H9 (cell line): ENCODE measurements at regions not wholly inside any gene's neighbourhood (a gene's known extent, or its start where the extent isn't known, plus 50 kb on each side); places are given as distances from the start of the nearest gene placed in this dataset.

Experiments used
- DNase-seq: peaks from one replicate; pipeline ENCODE4 v3.0.0-alpha.2; 2017
- H2AFZ ChIP-seq: one replicate; pipeline ENCODE4 v1.6.1; 2013; ENCODE audit warnings: mild to moderate bottlenecking, low read length, control low read depth, moderate library complexity
- H2AK5ac ChIP-seq: 2 replicates; pipeline ENCODE4 v1.6.1; 2013; ENCODE audit warnings: low read length, control low read depth, mixed read lengths; ENCODE audit not compliant: insufficient read length
- H2BK120ac ChIP-seq: one replicate; pipeline ENCODE4 v1.6.1; 2013; ENCODE audit warnings: low read depth, mild to moderate bottlenecking, low read length, control low read depth, inconsistent platforms; ENCODE audit not compliant: poor library complexity, severe bottlenecking
- H2BK12ac ChIP-seq: 2 replicates; pipeline ENCODE4 v1.6.1; 2013; ENCODE audit warnings: low read length, control low read depth, mixed read lengths, low read depth; ENCODE audit not compliant: insufficient read length
- H2BK15ac ChIP-seq: 2 replicates; pipeline ENCODE4 v1.6.1; 2013; ENCODE audit warnings: low read depth, low read length, control low read depth
- H2BK20ac ChIP-seq: one replicate; pipeline ENCODE4 v1.6.1; 2013; ENCODE audit warnings: low read depth, mild to moderate bottlenecking, low read length, control low read depth, inconsistent platforms; ENCODE audit not compliant: poor library complexity, severe bottlenecking
- H2BK5ac ChIP-seq: 2 replicates; pipeline ENCODE4 v1.6.1; 2013; ENCODE audit warnings: low read length, control low read depth, mixed read lengths; ENCODE audit not compliant: insufficient read length
- H3K14ac ChIP-seq: 2 replicates; pipeline ENCODE4 v1.6.1; 2013; ENCODE audit warnings: low read length, control low read depth; ENCODE audit not compliant: insufficient read depth
- H3K18ac ChIP-seq: 2 replicates; pipeline ENCODE4 v1.6.1; 2013; ENCODE audit warnings: low read depth, mild to moderate bottlenecking, mixed read lengths, low read length, control low read depth; ENCODE audit not compliant: insufficient read length
- H3K23ac ChIP-seq: 2 replicates; pipeline ENCODE4 v1.6.1; 2013; ENCODE audit warnings: low read length, control low read depth, mixed read lengths, low read depth; ENCODE audit not compliant: insufficient read length
- H3K23me2 ChIP-seq: 2 replicates; pipeline ENCODE4 v1.6.1; 2013; ENCODE audit warnings: low read depth, mild to moderate bottlenecking, mixed read lengths, low read length, control low read depth; ENCODE audit not compliant: insufficient read length, poor library complexity, severe bottlenecking
- H3K27ac ChIP-seq: 2 replicates; pipeline ENCODE4 v1.5.1; 2013; ENCODE audit warnings: low read length, control low read depth, mixed read lengths, low read depth; ENCODE audit not compliant: insufficient read length
- H3K27me3 ChIP-seq: 2 replicates; pipeline ENCODE4 v1.6.1; 2013; ENCODE audit warnings: low read length, control low read depth, inconsistent platforms; ENCODE audit not compliant: insufficient read depth
- H3K4ac ChIP-seq: 2 replicates; pipeline ENCODE4 v1.6.1; 2013; ENCODE audit warnings: low read depth, mild to moderate bottlenecking, control low read depth, inconsistent platforms, low read length, moderate library complexity
- H3K4me1 ChIP-seq: 2 replicates; pipeline ENCODE4 v1.6.1; 2013; ENCODE audit warnings: low read length, control low read depth, inconsistent platforms; ENCODE audit not compliant: insufficient read depth
- H3K4me2 ChIP-seq: 2 replicates; pipeline ENCODE4 v1.6.1; 2013; ENCODE audit warnings: low read length, control low read depth, mixed read lengths; ENCODE audit not compliant: insufficient read length, insufficient read depth
- H3K56ac ChIP-seq: 2 replicates; pipeline ENCODE4 v1.6.1; 2013; ENCODE audit warnings: low read depth, mild to moderate bottlenecking, mixed read lengths, low read length, control low read depth; ENCODE audit not compliant: insufficient read length
- H3K79me1 ChIP-seq: 2 replicates; pipeline ENCODE4 v1.6.1; 2013; ENCODE audit warnings: low read depth, mild to moderate bottlenecking, moderate library complexity, low read length, control low read depth, inconsistent platforms; ENCODE audit not compliant: insufficient read depth, poor library complexity, severe bottlenecking
- H3K79me2 ChIP-seq: 2 replicates; pipeline ENCODE4 v1.6.1; 2013; ENCODE audit warnings: low read length, control low read depth, inconsistent platforms; ENCODE audit not compliant: insufficient read depth
- H3K9ac ChIP-seq: 2 replicates; pipeline ENCODE4 v1.6.1; 2013; ENCODE audit warnings: low read length, control low read depth, mixed read lengths; ENCODE audit not compliant: insufficient read length; ENCODE audit errors: extremely low read depth
- H3K9me3 ChIP-seq: one replicate; pipeline ENCODE4 v1.6.1; 2013; ENCODE audit warnings: low read depth, low read length, inconsistent platforms; ENCODE audit not compliant: control insufficient read depth
- H3T11ph ChIP-seq: one replicate; pipeline ENCODE4 v1.6.1; 2013; ENCODE audit warnings: mild to moderate bottlenecking, low read length, control low read depth, inconsistent platforms
- H4K20me1 ChIP-seq: one replicate; pipeline ENCODE4 v1.6.1; 2013; ENCODE audit not compliant: control insufficient read depth, insufficient read length, insufficient read depth
- H4K5ac ChIP-seq: 2 replicates; pipeline ENCODE4 v1.6.1; 2013; ENCODE audit warnings: low read depth, mild to moderate bottlenecking, mixed read lengths, low read length, control low read depth; ENCODE audit not compliant: insufficient read length
- H4K8ac ChIP-seq: replicated peaks from 2 replicates; pipeline ENCODE4 v1.6.1; 2013; ENCODE audit warnings: low read length, control low read depth, mixed read lengths, low read depth; ENCODE audit not compliant: insufficient read length
- H4K91ac ChIP-seq: 2 replicates; pipeline ENCODE4 v1.6.1; 2013; ENCODE audit warnings: low read depth, mild to moderate bottlenecking, moderate library complexity, mixed read lengths, low read length, control low read depth; ENCODE audit not compliant: insufficient read length
- H3K27ac Mint-ChIP-seq, 3 experiments: 2 replicates in 2 of 3; 3 replicates in 1 of 3; pipeline ENCODE4 v1.8.0; 2020 to 2021; ENCODE audit warnings: mixed read lengths in 3 of 3, mild to moderate bottlenecking in 1 of 3, moderate library complexity in 1 of 3
- H3K27me3 Mint-ChIP-seq: 2 replicates; pipeline ENCODE4 v1.8.0; 2021; ENCODE audit warnings: low read depth, mild to moderate bottlenecking, moderate library complexity, mixed read lengths
- H3K36me3 Mint-ChIP-seq, 3 experiments: 2 replicates in 2 of 3; 3 replicates in 1 of 3; pipeline ENCODE4 v1.8.0; 2020 to 2021; ENCODE audit warnings: low read depth in 3 of 3, mixed read lengths in 3 of 3; ENCODE audit not compliant: insufficient read depth in 1 of 3
- H3K4me1 Mint-ChIP-seq, 2 experiments: 2 replicates each; pipeline ENCODE4 v1.8.0; 2020; ENCODE audit warnings: mixed read lengths in 2 of 2
- H3K4me3 Mint-ChIP-seq, 2 experiments: 2 replicates in 1 of 2; 3 replicates in 1 of 2; pipeline ENCODE4 v1.8.0; 2020 to 2021; ENCODE audit warnings: mild to moderate bottlenecking in 2 of 2, mixed read lengths in 2 of 2, moderate library complexity in 1 of 2
- H3K9me3 Mint-ChIP-seq, 2 experiments: 2 replicates in 1 of 2; 3 replicates in 1 of 2; pipeline ENCODE4 v1.8.0; 2020; ENCODE audit warnings: mild to moderate bottlenecking in 2 of 2, mixed read lengths in 2 of 2, moderate library complexity in 1 of 2
- whole genome bisulfite sequencing: extraction: QIAGEN DNeasy Blood & Tissue Kit; methylation state at CpG from one replicate; pipeline ENCODE4 v1.1.7; 2013; ENCODE audit warnings: missing lambda C conversion rate, low lambda C conversion rate, mixed read lengths; ENCODE audit not compliant: insufficient read length; ENCODE audit errors: extremely low coverage; 5-methylcytosine and 5-hydroxymethylcytosine counted together
- TF ChIP-seq, protein P1 (sequence below): fragments of 200-600 bp; sonication (generic); conservative IDR thresholded peaks from 3 replicates; pipeline ENCODE4 v1.8.0; 2021; ENCODE audit warnings: antibody characterized with exemption, mild to moderate bottlenecking

DNA sequence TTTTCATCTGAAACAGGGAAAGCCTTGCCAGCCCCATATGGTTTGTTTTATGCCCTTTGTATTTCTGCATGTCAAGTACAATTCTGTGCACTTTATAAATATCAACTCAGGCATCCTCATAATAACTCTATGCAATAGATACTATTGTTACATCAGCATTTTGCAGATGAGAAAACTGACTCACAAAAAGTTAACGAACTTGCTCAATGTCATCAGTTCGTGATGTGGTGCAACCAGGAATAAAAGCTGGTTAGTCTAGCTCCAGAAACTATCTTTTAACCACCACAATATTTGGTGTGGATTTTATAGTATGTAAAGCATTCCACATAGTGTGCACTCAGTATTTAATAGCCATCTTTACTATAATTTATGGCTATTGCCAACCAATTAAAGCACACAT lies 134.9 kb downstream of the MRPS30 start:
- H3K27me3 ChIP-seq, result no peaks in the 10 kb centered on the region
- H3K4ac ChIP-seq, result no peak overlapping the region
- H2BK120ac ChIP-seq, result no peak overlapping the region
- no peak overlapping the region for H3K23ac ChIP-seq
- no peaks in the 10 kb centered on the region for H3K79me2 ChIP-seq
- H2AK5ac ChIP-seq, result no peak overlapping the region
- no peak overlapping the region; a peak in 1 of 5 replicates for H3K4me3 Mint-ChIP-seq
- H3K56ac ChIP-seq, result no peak overlapping the region
- no peak overlapping the region for H4K8ac ChIP-seq
- no peak overlapping the region for H2BK12ac ChIP-seq
- H2BK15ac ChIP-seq, result no peak overlapping the region
- no peaks in the 10 kb centered on the region for H3K4me1 ChIP-seq
- H2BK20ac ChIP-seq, result peak overlapping the region; percentile 86
- H3K9me3 ChIP-seq, result no peaks in the 10 kb centered on the region
- peak overlapping the region; percentile 47 for H3T11ph ChIP-seq
- H3K14ac ChIP-seq, result no peak overlapping the region
- H3K4me2 ChIP-seq, result no peak overlapping the region
- H4K91ac ChIP-seq, result no peak overlapping the region
- no peaks in the 10 kb centered on the region for H3K79me1 ChIP-seq
- H3K18ac ChIP-seq, result no peak overlapping the region
- peak overlapping the region; percentile 83 for H3K27ac ChIP-seq
- no peaks in the 10 kb centered on the region for H4K20me1 ChIP-seq
- H4K5ac ChIP-seq, result no peak overlapping the region
- H2AFZ ChIP-seq, result no peak overlapping the region
- no peaks in the 10 kb centered on the region for H3K23me2 ChIP-seq
- TF ChIP-seq, protein P1, sequence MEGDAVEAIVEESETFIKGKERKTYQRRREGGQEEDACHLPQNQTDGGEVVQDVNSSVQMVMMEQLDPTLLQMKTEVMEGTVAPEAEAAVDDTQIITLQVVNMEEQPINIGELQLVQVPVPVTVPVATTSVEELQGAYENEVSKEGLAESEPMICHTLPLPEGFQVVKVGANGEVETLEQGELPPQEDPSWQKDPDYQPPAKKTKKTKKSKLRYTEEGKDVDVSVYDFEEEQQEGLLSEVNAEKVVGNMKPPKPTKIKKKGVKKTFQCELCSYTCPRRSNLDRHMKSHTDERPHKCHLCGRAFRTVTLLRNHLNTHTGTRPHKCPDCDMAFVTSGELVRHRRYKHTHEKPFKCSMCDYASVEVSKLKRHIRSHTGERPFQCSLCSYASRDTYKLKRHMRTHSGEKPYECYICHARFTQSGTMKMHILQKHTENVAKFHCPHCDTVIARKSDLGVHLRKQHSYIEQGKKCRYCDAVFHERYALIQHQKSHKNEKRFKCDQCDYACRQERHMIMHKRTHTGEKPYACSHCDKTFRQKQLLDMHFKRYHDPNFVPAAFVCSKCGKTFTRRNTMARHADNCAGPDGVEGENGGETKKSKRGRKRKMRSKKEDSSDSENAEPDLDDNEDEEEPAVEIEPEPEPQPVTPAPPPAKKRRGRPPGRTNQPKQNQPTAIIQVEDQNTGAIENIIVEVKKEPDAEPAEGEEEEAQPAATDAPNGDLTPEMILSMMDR, result no peak
- no peak overlapping the region for H3K9ac ChIP-seq
- no CpG with 5 or more reads among the region's 2 CpGs for WGBS
- DNase-seq, result no peak
- no peaks in the 10 kb centered on the region for H3K27me3 Mint-ChIP-seq
- no peak overlapping the region for H2BK5ac ChIP-seq
- H3K4me1 Mint-ChIP-seq, result peaks cover 29 to 33% of the 10 kb centered on the region in 2 experiments
- H3K27ac Mint-ChIP-seq, result peak overlapping the region; percentile 94 to 98 (median 95)
- H3K36me3 Mint-ChIP-seq, result peaks cover 7 to 14% (median 7%) of the 10 kb centered on the region in 3 experiments; a peak in 6 of 7 replicates
- peaks cover 5 to 6% of the 10 kb centered on the region in 2 experiments for H3K9me3 Mint-ChIP-seq
